GM18505 (cell line): ENCODE measurements at regions not wholly inside any gene's neighbourhood (a gene's known extent, or its start where the extent isn't known, plus 50 kb on each side); places are given as distances from the start of the nearest gene placed in this dataset.

Experiments used
- ATAC-seq: cut with Tn5 transposase; IDR thresholded peaks from one replicate; pipeline ENCODE4 v1.9.1; 2021; ENCODE audit not compliant: unreplicated experiment
- POLR2A ChIP-seq: IDR thresholded peaks from 4 replicates; pipeline ENCODE4 v1.6.1; 2011; ENCODE audit warnings: borderline replicate concordance; ENCODE audit not compliant: insufficient read depth, insufficient read length; ENCODE audit errors: extremely low read depth

- no peak for ATAC-seq
- no peak for TF ChIP-seq POLR2A
Observed at GRCh38 chr4:13059019-13059418, 425.1 kb downstream of the RAB28 start.

GRCh38 chr4:13056630-13057189 lies 427.4 kb downstream of the RAB28 start:
- no peak for ATAC-seq
- no peak for TF ChIP-seq POLR2A

- no peak for TF ChIP-seq POLR2A
- no peak for ATAC-seq
Observed at GRCh38 chr4:13054420-13054970, 429.6 kb downstream of the RAB28 start.

DNA sequence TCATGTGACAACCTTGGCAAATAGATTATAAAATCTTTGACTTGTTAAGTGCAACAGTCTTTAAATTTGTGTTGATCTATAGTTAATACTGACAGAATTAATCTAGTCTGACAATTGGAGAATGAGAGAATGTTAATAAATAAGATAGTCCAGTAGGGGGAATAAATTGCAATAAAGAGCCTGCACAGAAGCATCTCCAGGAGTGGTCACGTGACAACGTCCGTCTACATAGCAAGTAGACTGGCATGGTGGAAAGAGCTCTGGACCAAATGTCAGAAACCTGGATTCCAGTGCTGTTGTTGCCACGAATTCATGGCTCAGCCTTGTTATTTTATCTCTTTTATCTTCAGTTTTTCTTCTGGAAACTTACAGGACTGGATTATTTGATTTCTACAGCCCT lies 436.5 kb downstream of the RAB28 start:
- ATAC-seq: no peak
- TF ChIP-seq POLR2A: no peak

DNA sequence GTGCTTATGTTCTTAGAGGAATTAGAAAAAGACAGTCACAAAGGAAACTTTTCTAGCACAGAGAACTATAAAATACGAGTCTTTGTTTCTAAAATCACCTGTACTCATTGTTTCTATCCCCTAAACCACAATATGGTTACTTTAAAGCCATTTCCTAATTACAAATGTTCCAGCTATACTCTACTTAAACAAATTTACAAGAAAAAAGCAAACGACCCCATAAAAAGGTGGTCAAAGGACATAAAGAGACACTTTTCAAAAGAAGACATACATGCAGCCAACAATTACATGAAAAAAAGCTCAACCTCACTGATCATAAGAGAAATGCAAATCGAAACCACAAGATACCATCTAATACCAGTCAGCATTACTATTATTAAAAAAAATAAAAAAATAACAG lies 447.3 kb downstream of the RAB28 start:
- no peak for ATAC-seq
- TF ChIP-seq POLR2A: no peak

DNA sequence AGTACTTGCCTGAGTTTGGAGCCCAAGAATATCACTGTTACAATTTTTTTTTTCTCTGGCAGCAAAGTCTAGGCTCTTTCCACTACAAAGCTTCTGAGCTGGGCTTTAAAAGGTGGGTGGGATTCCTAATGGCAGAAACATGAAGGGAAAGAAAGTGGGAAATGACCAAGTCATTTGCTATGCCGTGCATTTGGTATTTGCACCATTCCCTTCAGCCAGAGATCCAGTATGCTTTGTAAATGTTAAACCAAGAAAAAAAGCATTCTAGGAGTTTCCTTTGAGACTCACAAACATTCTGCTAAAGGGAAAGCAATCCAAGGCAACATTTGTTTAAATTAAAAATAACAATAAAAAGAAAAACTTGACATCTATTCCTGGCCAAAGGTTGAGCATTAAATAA lies 451.2 kb downstream of the RAB28 start:
- no peak for ATAC-seq
- no peak for TF ChIP-seq POLR2A

- no peak for TF ChIP-seq POLR2A
- ATAC-seq: no peak
Observed at GRCh38 chr4:13024147-13025105, 459.7 kb downstream of the RAB28 start.

- no peak for TF ChIP-seq POLR2A
- no peak for ATAC-seq
Observed at GRCh38 chr4:13007802-13008470, 476.2 kb downstream of the RAB28 start.

- no peak for ATAC-seq
- no peak for TF ChIP-seq POLR2A
Observed at GRCh38 chr4:12993923-12994322, 490.2 kb downstream of the RAB28 start.

DNA sequence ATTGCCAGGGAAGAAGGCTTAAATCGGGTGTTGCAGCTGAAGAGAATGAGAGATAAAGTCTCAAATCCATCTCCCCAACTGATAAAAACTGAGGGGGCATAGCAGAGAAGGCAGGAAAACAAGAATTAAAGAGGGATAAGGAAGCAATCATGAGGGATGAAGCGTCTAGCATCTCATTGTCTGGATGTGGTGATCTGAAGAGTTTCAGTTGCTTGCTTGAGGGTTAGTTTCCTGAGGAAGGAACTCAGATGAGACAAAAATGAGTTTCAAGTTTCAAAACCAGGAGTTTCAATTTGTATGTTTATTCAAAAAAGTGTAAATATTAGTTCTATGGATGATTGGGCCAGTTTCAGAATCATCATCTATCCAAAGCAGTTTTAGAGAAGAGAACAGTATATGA lies 496.9 kb downstream of the RAB28 start:
- no peak for ATAC-seq
- TF ChIP-seq POLR2A: no peak

DNA sequence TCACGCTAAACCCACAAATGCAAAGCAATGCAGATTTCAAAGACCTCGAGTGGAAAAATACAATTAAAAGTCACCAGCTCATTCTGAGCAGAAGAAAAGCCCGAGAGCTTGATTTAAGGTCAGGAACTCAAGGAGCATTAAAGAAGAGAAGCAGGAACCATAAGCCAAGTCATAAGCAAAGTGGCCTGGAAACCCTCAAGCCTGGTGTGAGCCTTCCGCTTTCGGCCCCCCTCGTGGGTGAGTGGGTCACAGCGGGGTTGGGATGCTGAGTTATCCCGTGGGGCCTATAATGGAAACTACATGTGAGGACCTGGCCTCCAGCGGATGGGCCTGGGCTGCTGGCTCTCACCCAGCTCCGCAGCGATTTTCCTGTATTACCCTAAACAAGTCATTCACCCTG lies 504.3 kb downstream of the RAB28 start:
- ATAC-seq: no peak
- no peak for TF ChIP-seq POLR2A

GRCh38 chr4:12978310-12978709 lies 505.8 kb downstream of the RAB28 start:
- no peak for ATAC-seq
- TF ChIP-seq POLR2A: no peak

DNA sequence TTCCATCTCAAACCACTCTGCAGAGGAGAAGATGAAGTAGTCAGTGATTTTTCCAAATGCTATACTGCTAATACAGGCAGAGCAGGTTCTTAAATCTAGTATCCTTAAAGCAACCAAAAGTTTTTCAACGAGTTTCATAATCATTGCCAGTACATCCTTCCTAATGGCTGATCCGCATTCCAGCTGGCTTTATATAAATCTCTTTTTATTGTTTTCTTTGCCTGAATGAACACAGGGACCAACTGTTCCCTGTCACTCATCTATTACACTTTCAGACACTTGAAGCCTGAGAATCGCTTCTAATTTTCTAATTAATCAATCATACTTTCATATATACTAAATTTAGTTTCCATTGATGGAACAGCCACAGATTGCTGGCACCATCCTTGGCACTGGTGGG lies 508.6 kb downstream of the RAB28 start:
- ATAC-seq: no peak
- TF ChIP-seq POLR2A: no peak
